ENCODE measurements at regions not wholly inside any gene's neighbourhood (a gene's known extent, or its start where the extent isn't known, plus 50 kb on each side); places are given as distances from the start of the nearest gene placed in this dataset.

GRCh38 chr21:22927469-22927868, 1929.3 kb downstream of the NCAM2 start:
- no peak for DNase-seq

- DNase-seq = no peak
Measured at GRCh38 chr21:22941779-22942490, 1943.7 kb downstream of the NCAM2 start.

GRCh38 chr21:22955559-22955958, 1957.3 kb downstream of the NCAM2 start:
- no peak for DNase-seq

GRCh38 chr21:22961258-22961657, 1963.0 kb downstream of the NCAM2 start:
- no peak for DNase-seq

- DNase-seq = no peak
Measured at GRCh38 chr21:22965455-22966135, 1967.4 kb downstream of the NCAM2 start.

- no peak for DNase-seq
Measured at GRCh38 chr21:22981819-22982218, 1983.6 kb downstream of the NCAM2 start.

GRCh38 chr21:22993144-22993543, 1994.9 kb downstream of the NCAM2 start:
- no peak for DNase-seq

GRCh38 chr21:22993822-22994574, 1995.8 kb downstream of the NCAM2 start:
- no peak for DNase-seq

- no peak for DNase-seq
Measured at GRCh38 chr21:23003951-23004350, 2005.7 kb downstream of the NCAM2 start.

- DNase-seq = no peak
Measured at GRCh38 chr21:23008601-23009202, 2010.5 kb downstream of the NCAM2 start.

- no peak for DNase-seq
Measured at GRCh38 chr21:23009360-23009759, 2011.2 kb downstream of the NCAM2 start.

GRCh38 chr21:23014021-23014420, 2015.8 kb downstream of the NCAM2 start:
- no peak for DNase-seq

GRCh38 chr21:23016617-23017016, 2018.4 kb downstream of the NCAM2 start:
- DNase-seq = peak; percentile 28 to 43

- no peak for DNase-seq
Measured at GRCh38 chr21:23017989-23018388, 2019.8 kb downstream of the NCAM2 start.

GRCh38 chr21:23020969-23021368, 2022.8 kb downstream of the NCAM2 start:
- no peak for DNase-seq

- no peak for DNase-seq
Measured at GRCh38 chr21:23021481-23021880, 2023.3 kb downstream of the NCAM2 start.

- no peak for DNase-seq
Measured at GRCh38 chr21:23026878-23027277, 2028.7 kb downstream of the NCAM2 start.

- DNase-seq = no peak
Measured at GRCh38 chr21:23039846-23040245, 2041.6 kb downstream of the NCAM2 start.

- DNase-seq = no peak
Measured at GRCh38 chr21:23045955-23046354, 2047.7 kb downstream of the NCAM2 start.

- DNase-seq = no peak
Measured at GRCh38 chr21:23067672-23068071, 2069.5 kb downstream of the NCAM2 start.

- DNase-seq = no peak
Measured at GRCh38 chr21:23083242-23083641, 2085.0 kb downstream of the NCAM2 start.

- no peak for DNase-seq
Measured at GRCh38 chr21:23093259-23093658, 2095.1 kb downstream of the NCAM2 start.

GRCh38 chr21:23099185-23099584, 2101.0 kb downstream of the NCAM2 start:
- no peak for DNase-seq
